Inflammatory macrophage treated with lipopolysaccharide for 4 hours (primary cell): ENCODE measurements at regions not wholly inside any gene's neighbourhood (a gene's known extent, or its start where the extent isn't known, plus 50 kb on each side); places are given as distances from the start of the nearest gene placed in this dataset.
A peak's percentile ranks its signal among the peaks of the same experiment; 100 is the strongest.

ENCODE experiments used
- DNase-seq: peaks from one replicate; pipeline ENCODE4 v3.0.0-alpha.2; 2020

GRCh38 chr4:123455360-123455759, 58.8 kb downstream of the SPRY1 start:
- no peak for DNase-seq

- DNase-seq = no peak
Measured at GRCh38 chr4:123462007-123462406, 65.4 kb downstream of the SPRY1 start.

- no peak for DNase-seq
Measured at GRCh38 chr4:123463869-123464268, 67.3 kb downstream of the SPRY1 start.

- DNase-seq = no peak
Measured at GRCh38 chr4:123465416-123465815, 68.8 kb downstream of the SPRY1 start.

GRCh38 chr4:123466080-123466785, 69.6 kb downstream of the SPRY1 start:
- no peak for DNase-seq

- DNase-seq = no peak
Measured at GRCh38 chr4:123468479-123469031, 72.0 kb downstream of the SPRY1 start.

GRCh38 chr4:123469245-123469644, 72.7 kb downstream of the SPRY1 start:
- DNase-seq = no peak

- DNase-seq = no peak
Measured at GRCh38 chr4:123469696-123470095, 73.1 kb downstream of the SPRY1 start.

- no peak for DNase-seq
Measured at GRCh38 chr4:123470640-123471039, 74.0 kb downstream of the SPRY1 start.

- peak; percentile 81 for DNase-seq
Measured at GRCh38 chr4:123471655-123472369, 75.2 kb downstream of the SPRY1 start.

- no peak for DNase-seq
Measured at GRCh38 chr4:123474817-123475216, 78.2 kb downstream of the SPRY1 start.

GRCh38 chr4:123476089-123476488, 79.5 kb downstream of the SPRY1 start:
- no peak for DNase-seq

- DNase-seq = peak; percentile 72
Measured at GRCh38 chr4:123477711-123478209, 81.2 kb downstream of the SPRY1 start.

GRCh38 chr4:123478859-123479345, 82.3 kb downstream of the SPRY1 start:
- no peak for DNase-seq

GRCh38 chr4:123479944-123480343, 83.3 kb downstream of the SPRY1 start:
- peak; percentile 42 for DNase-seq

GRCh38 chr4:123480706-123481418, 84.3 kb downstream of the SPRY1 start:
- DNase-seq = no peak

GRCh38 chr4:123481717-123482116, 85.1 kb downstream of the SPRY1 start:
- DNase-seq = no peak

- no peak for DNase-seq
Measured at GRCh38 chr4:123484291-123484926, 87.8 kb downstream of the SPRY1 start.

- DNase-seq = no peak
Measured at GRCh38 chr4:123485601-123486000, 89.0 kb downstream of the SPRY1 start.

- DNase-seq = peak; percentile 95
Measured at GRCh38 chr4:123488916-123489315, 92.3 kb downstream of the SPRY1 start.

GRCh38 chr4:123495530-123495929, 98.9 kb downstream of the SPRY1 start:
- DNase-seq = peak; percentile 92

- no peak for DNase-seq
Measured at GRCh38 chr4:123496421-123496820, 99.8 kb downstream of the SPRY1 start.

GRCh38 chr4:123497340-123497739, 100.7 kb downstream of the SPRY1 start:
- no peak for DNase-seq
